ENCODE measurements at regions not wholly inside any gene's neighbourhood (a gene's known extent, or its start where the extent isn't known, plus 50 kb on each side); places are given as distances from the start of the nearest gene placed in this dataset.

GRCh38 chr4:58163156-58163555 lies 1053.0 kb upstream of the IGFBP7 start:
- ChIA-PET POLR2A (no interaction called here), SMC1A (ENCODE audit: uncharacterized antibody, unreplicated experiment) (interaction anchor here (0.7 kb wide), 1 partner anchor 34 kb away, joined by 3 read pairs; no protein-coding TSS in a partner anchor), CTCF (no interaction called here), RAD21 (ENCODE audit: unreplicated experiment) (no interaction called here)
- Histone ChIP-seq H4K20me1 (ENCODE audit: control insufficient read depth, insufficient read depth) (no peaks in the 10 kb centered on the region), H3K79me2 (ENCODE audit: control insufficient read depth, insufficient read depth, low read length) (no peaks in the 10 kb centered on the region), H3K36me3 (ENCODE audit: control insufficient read depth in 2 of 2, insufficient read depth in 2 of 2, low read length in 1 of 2) (no peaks in the 10 kb centered on the region), H3K27me3 (replicated peaks in 1 of 2; ENCODE audit: control insufficient read depth in 2 of 2, insufficient read depth in 2 of 2, low read length in 1 of 2) (no peaks in the 10 kb centered on the region), H2AFZ (ENCODE audit: control insufficient read depth, low read depth, low read length) (no peak overlapping the region), H3K4me3 (no peak overlapping the region), H3K4me2 (ENCODE audit: control insufficient read depth, insufficient read depth) (no peak overlapping the region), H3K9ac (ENCODE audit: control insufficient read depth, insufficient read depth, low read length) (no peak overlapping the region), H3K4me1 (ENCODE audit: control insufficient read depth, insufficient read depth, low read length) (no peaks in the 10 kb centered on the region), H3K27ac (ENCODE audit: control insufficient read depth, insufficient read depth) (no peak overlapping the region), H3K9me3 (replicated peaks; ENCODE audit: control insufficient read depth, insufficient read depth, low read length) (no peaks in the 10 kb centered on the region)
- in situ Hi-C loops (cut with MboI) (no loop called here), intact Hi-C loops (cut with micrococcal nuclease; ENCODE audit: unreplicated experiment) (no loop called here)
- no TSS peak for BruUV-seq (replicated peaks)
- ATAC-seq (no peak), FAIRE-seq (no peak), DNase-seq (ENCODE audit: low read depth, low spot score) (no peak)
- 0% methylated on average over 2 of the region's 2 CpGs for WGBS (ENCODE audit: insufficient coverage, insufficient replicate concordance, low lambda C conversion rate, missing lambda C conversion rate)
- TF ChIP-seq TCF7 (IDR thresholded peaks at IDR 0.05; ENCODE audit: borderline replicate concordance) (no peak), SUPT20H (IDR thresholded peaks at IDR 0.05; ENCODE audit: borderline replicate concordance, control insufficient read depth, low read depth, low read length) (no peak), ZBED1 (IDR thresholded peaks at IDR 0.05; ENCODE audit: borderline replicate concordance) (no peak)
- TF ChIP-seq, protein P1, sequence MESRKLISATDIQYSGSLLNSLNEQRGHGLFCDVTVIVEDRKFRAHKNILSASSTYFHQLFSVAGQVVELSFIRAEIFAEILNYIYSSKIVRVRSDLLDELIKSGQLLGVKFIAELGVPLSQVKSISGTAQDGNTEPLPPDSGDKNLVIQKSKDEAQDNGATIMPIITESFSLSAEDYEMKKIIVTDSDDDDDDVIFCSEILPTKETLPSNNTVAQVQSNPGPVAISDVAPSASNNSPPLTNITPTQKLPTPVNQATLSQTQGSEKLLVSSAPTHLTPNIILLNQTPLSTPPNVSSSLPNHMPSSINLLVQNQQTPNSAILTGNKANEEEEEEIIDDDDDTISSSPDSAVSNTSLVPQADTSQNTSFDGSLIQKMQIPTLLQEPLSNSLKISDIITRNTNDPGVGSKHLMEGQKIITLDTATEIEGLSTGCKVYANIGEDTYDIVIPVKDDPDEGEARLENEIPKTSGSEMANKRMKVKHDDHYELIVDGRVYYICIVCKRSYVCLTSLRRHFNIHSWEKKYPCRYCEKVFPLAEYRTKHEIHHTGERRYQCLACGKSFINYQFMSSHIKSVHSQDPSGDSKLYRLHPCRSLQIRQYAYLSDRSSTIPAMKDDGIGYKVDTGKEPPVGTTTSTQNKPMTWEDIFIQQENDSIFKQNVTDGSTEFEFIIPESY (IDR thresholded peaks at IDR 0.05): no peak
- TF ChIP-seq, protein P2, sequence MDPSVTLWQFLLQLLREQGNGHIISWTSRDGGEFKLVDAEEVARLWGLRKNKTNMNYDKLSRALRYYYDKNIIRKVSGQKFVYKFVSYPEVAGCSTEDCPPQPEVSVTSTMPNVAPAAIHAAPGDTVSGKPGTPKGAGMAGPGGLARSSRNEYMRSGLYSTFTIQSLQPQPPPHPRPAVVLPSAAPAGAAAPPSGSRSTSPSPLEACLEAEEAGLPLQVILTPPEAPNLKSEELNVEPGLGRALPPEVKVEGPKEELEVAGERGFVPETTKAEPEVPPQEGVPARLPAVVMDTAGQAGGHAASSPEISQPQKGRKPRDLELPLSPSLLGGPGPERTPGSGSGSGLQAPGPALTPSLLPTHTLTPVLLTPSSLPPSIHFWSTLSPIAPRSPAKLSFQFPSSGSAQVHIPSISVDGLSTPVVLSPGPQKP (IDR thresholded peaks at IDR 0.05; ENCODE audit: low read depth, low read length): no peak
- TF ChIP-seq, protein P3, sequence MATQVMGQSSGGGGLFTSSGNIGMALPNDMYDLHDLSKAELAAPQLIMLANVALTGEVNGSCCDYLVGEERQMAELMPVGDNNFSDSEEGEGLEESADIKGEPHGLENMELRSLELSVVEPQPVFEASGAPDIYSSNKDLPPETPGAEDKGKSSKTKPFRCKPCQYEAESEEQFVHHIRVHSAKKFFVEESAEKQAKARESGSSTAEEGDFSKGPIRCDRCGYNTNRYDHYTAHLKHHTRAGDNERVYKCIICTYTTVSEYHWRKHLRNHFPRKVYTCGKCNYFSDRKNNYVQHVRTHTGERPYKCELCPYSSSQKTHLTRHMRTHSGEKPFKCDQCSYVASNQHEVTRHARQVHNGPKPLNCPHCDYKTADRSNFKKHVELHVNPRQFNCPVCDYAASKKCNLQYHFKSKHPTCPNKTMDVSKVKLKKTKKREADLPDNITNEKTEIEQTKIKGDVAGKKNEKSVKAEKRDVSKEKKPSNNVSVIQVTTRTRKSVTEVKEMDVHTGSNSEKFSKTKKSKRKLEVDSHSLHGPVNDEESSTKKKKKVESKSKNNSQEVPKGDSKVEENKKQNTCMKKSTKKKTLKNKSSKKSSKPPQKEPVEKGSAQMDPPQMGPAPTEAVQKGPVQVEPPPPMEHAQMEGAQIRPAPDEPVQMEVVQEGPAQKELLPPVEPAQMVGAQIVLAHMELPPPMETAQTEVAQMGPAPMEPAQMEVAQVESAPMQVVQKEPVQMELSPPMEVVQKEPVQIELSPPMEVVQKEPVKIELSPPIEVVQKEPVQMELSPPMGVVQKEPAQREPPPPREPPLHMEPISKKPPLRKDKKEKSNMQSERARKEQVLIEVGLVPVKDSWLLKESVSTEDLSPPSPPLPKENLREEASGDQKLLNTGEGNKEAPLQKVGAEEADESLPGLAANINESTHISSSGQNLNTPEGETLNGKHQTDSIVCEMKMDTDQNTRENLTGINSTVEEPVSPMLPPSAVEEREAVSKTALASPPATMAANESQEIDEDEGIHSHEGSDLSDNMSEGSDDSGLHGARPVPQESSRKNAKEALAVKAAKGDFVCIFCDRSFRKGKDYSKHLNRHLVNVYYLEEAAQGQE (IDR thresholded peaks at IDR 0.05; ENCODE audit: low read depth, low read length): no peak

Data from GM12878 (cell line).